Ishikawa (cell line): ENCODE measurements at regions not wholly inside any gene's neighbourhood (a gene's known extent, or its start where the extent isn't known, plus 50 kb on each side); places are given as distances from the start of the nearest gene placed in this dataset.

ENCODE experiments used
- EP300 ChIP-seq: IDR thresholded peaks from 2 replicates; pipeline ENCODE4 v1.6.1; 2012; ENCODE audit warnings: borderline replicate concordance
- FOXM1 ChIP-seq: IDR thresholded peaks from 2 replicates; pipeline ENCODE4 v1.6.1; 2012; ENCODE audit warnings: low read depth, borderline replicate concordance
- RAD21 ChIP-seq: IDR thresholded peaks from 2 replicates; pipeline ENCODE4 v1.6.1; 2012; ENCODE audit warnings: low read depth

DNA sequence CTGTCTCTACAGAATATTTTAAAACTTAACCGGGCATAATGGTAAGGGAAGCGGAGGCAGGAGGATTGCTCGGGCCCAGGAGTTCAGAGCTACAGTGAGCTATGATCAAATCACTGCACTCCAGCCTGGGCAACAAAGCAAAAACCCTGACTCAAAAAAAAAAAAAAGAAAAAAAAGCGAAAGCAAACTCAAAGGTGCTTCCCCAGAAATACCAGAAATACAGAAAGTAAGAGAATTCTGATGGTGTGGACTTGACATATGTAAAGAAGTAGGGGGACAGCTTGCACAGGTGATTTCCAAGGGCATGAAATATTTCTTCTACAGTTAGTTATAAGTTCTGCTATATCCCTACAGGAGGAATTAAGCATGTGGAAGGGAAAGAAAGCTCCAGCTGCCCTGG, 69.7 kb upstream of the APBB1IP start:
- TF ChIP-seq RAD21 (no peak), FOXM1 (no peak), EP300 (no peak)
